HCT116 (cell line): ENCODE measurements at regions not wholly inside any gene's neighbourhood (a gene's known extent, or its start where the extent isn't known, plus 50 kb on each side); places are given as distances from the start of the nearest gene placed in this dataset.

Experiments used
- ATAC-seq: fragments of 200-7000 bp; cut with Tn5 transposase; 2 replicates; pipeline ENCODE4 v1.9.1; 2020; ENCODE audit warnings: mild to moderate bottlenecking, moderate library complexity
- BruUV-seq: library from RNA; stranded (reverse); fragments of 400-500 nt; replicated peaks from 2 replicates; lab custom pipeline; 2021; lab: Mats Ljungman, UMichigan
- CTCF ChIA-PET: fragments of 300-600 bp; sonication (Branson Sonifier 250); formaldehyde crosslinking; loops from one replicate; lab custom pipeline; 2021; ENCODE audit warnings: antibody characterized with exemption; lab: Charles Lee
- POLR2A ChIA-PET: fragments of 300-600, 350-600 bp; sonication (Branson Sonifier 250); formaldehyde crosslinking; loops from one replicate; lab custom pipeline; 2021; ENCODE audit warnings: antibody characterized with exemption; lab: Charles Lee
- RAD21 ChIA-PET, 2 experiments: fragments of 300-600 bp; sonication (Branson Sonifier 250); formaldehyde crosslinking; loops; one replicate each; lab custom pipeline; 2023; ENCODE audit warnings: low total read pairs in 2 of 2; ENCODE audit not compliant: uncharacterized antibody in 2 of 2, unreplicated experiment in 2 of 2, low non-redundant PET in 1 of 2; lab: Charles Lee
- DNase-seq: peaks from one replicate; pipeline ENCODE4 v3.0.0-alpha.2; 2010; ENCODE audit warnings: low read depth, low spot score
- H2AFZ ChIP-seq: fragments of 200-600 bp; shearing (Covaris generic), sonication (generic); 2 replicates; pipeline ENCODE4 v1.6.1; 2017; ENCODE audit warnings: low read depth, mixed run types, mixed read lengths, antibody characterized with exemption, low read length; ENCODE audit not compliant: poor library complexity, severe bottlenecking
- H3K27ac ChIP-seq: 2 replicates; pipeline ENCODE4 v1.5.1; 2012; ENCODE audit warnings: low read depth, low read length
- H3K27me3 ChIP-seq: fragments of 200-600 bp; sonication (generic); 2 replicates; pipeline ENCODE4 v1.6.1; 2016; ENCODE audit warnings: mixed run types, low read length, mixed read lengths; ENCODE audit not compliant: insufficient read depth
- H3K36me3 ChIP-seq, 2 experiments: fragments of 200-500 bp in 1 of 2; fragments of 200-600 bp in 1 of 2; sonication (Bioruptor generic) in 1 of 2; sonication (generic) in 1 of 2; 2 replicates each; pipeline versions ENCODE4 v1.5.1 to v1.6.1; 2014 to 2016; ENCODE audit warnings: low read length in 2 of 2, inconsistent platforms in 1 of 2, mixed read lengths in 1 of 2, mixed run types in 1 of 2; ENCODE audit not compliant: insufficient read depth in 2 of 2, control insufficient read depth in 1 of 2
- H3K4me1 ChIP-seq, 2 experiments: fragments of 200-600 bp in 1 of 2; sonication (generic) in 1 of 2; 2 replicates each; pipeline versions ENCODE4 v1.5.1 to v1.6.1; 2012 to 2017; ENCODE audit warnings: low read length in 2 of 2, inconsistent platforms in 1 of 2, mild to moderate bottlenecking in 1 of 2, mixed read lengths in 1 of 2, mixed run types in 1 of 2, moderate library complexity in 1 of 2; ENCODE audit not compliant: insufficient read depth in 2 of 2, control insufficient read depth in 1 of 2
- H3K4me2 ChIP-seq: fragments of 200-600 bp; sonication (generic); 2 replicates; pipeline ENCODE4 v1.6.1; 2017; ENCODE audit warnings: mixed run types, low read length, mixed read lengths
- H3K4me3 ChIP-seq, 2 experiments: fragments of 200-600 bp in 1 of 2; sonication (generic) in 1 of 2; replicated peaks in 1 of 2; 2 replicates each; pipeline ENCODE4 v1.5.1; 2011 to 2016; ENCODE audit warnings: low read length in 2 of 2, control low read depth in 1 of 2, low read depth in 1 of 2, mild to moderate bottlenecking in 1 of 2, mixed read lengths in 1 of 2, mixed run types in 1 of 2
- H3K79me2 ChIP-seq: fragments of 200-600 bp; sonication (generic); 2 replicates; pipeline ENCODE4 v1.6.1; 2017; ENCODE audit warnings: mild to moderate bottlenecking, mixed run types, low read length, moderate library complexity, mixed read lengths; ENCODE audit not compliant: insufficient read depth
- H3K9ac ChIP-seq: fragments of 200-600 bp; sonication (generic); 2 replicates; pipeline ENCODE4 v1.6.1; 2016; ENCODE audit warnings: low read length, mixed read lengths
- H3K9me2 ChIP-seq: fragments of 200-600 bp; sonication (generic), shearing (Covaris generic); 2 replicates; pipeline ENCODE4 v1.6.1; 2017; ENCODE audit warnings: mixed run types, mild to moderate bottlenecking, moderate library complexity; ENCODE audit not compliant: insufficient read depth
- H3K9me3 ChIP-seq, 2 experiments: fragments of 200-500 bp in 1 of 2; fragments of 200-600 bp in 1 of 2; sonication (Bioruptor generic) in 1 of 2; sonication (generic) in 1 of 2; 2 replicates each; pipeline ENCODE4 v1.6.1; 2014 to 2017; ENCODE audit warnings: low read length in 2 of 2, mixed read lengths in 2 of 2, inconsistent platforms in 1 of 2, low read depth in 1 of 2, mild to moderate bottlenecking in 1 of 2, mixed run types in 1 of 2, moderate library complexity in 1 of 2; ENCODE audit not compliant: control insufficient read depth in 1 of 2, insufficient read depth in 1 of 2
- H4K20me1 ChIP-seq: fragments of 200-600 bp; sonication (generic), shearing (Covaris generic); 2 replicates; pipeline ENCODE4 v1.6.1; 2017; ENCODE audit warnings: mixed run types, mild to moderate bottlenecking, moderate library complexity; ENCODE audit not compliant: insufficient read depth
- CBX3 ChIP-seq: IDR thresholded peaks from 2 replicates; pipeline ENCODE4 v1.6.1; 2012; ENCODE audit warnings: low read depth
- CEBPB ChIP-seq: IDR thresholded peaks from 2 replicates; pipeline ENCODE4 v1.6.1; 2012; ENCODE audit warnings: low read depth
- EGR1 ChIP-seq: IDR thresholded peaks from 2 replicates; pipeline ENCODE4 v1.6.1; 2012; ENCODE audit warnings: low read depth
- ELF1 ChIP-seq: IDR thresholded peaks from 2 replicates; pipeline ENCODE4 v1.6.1; 2012; ENCODE audit warnings: low read depth, borderline replicate concordance
- EZH2 ChIP-seq: fragments of 200-600 bp; sonication (generic); IDR thresholded peaks from 2 replicates; pipeline ENCODE4 v1.6.1; 2017; ENCODE audit warnings: antibody characterized with exemption, mixed run types
- EZH2phosphoT487 ChIP-seq: fragments of 200-600 bp; IDR thresholded peaks from 2 replicates; pipeline ENCODE4 v1.6.1; 2018; ENCODE audit warnings: antibody characterized with exemption, borderline replicate concordance
- JUND ChIP-seq: IDR thresholded peaks from 2 replicates; pipeline ENCODE4 v1.6.1; 2012
- POLR2A ChIP-seq: IDR thresholded peaks from 2 replicates; pipeline ENCODE4 v1.7.0; 2011; ENCODE audit warnings: borderline replicate concordance; ENCODE audit not compliant: insufficient read depth, insufficient read length; ENCODE audit errors: extremely low read depth
- SIN3A ChIP-seq: IDR thresholded peaks from 2 replicates; pipeline ENCODE4 v1.6.1; 2012; ENCODE audit warnings: low read depth
- TCF7L2 ChIP-seq: IDR thresholded peaks from 2 replicates; pipeline ENCODE4 v1.7.0; 2011; ENCODE audit warnings: borderline replicate concordance, inconsistent platforms; ENCODE audit not compliant: insufficient read depth, insufficient read length; ENCODE audit errors: extremely low read depth
- ZFX ChIP-seq: fragments of 450-650 bp; IDR thresholded peaks from 2 replicates; pipeline ENCODE4 v1.6.1; 2017
- ZNF274 ChIP-seq: fragments of 200-500 bp; sonication (Bioruptor generic); IDR thresholded peaks from 2 replicates; pipeline ENCODE4 v1.6.1; 2014; ENCODE audit warnings: mild to moderate bottlenecking, low read depth, low read length, inconsistent platforms
- intact Hi-C: fragments of 100-400 bp; cut with micrococcal nuclease; formaldehyde crosslinking; loops from 2 replicates; pipeline ENCODE4 v1.10.0; 2022
- TF ChIP-seq, protein P1 (sequence below): IDR thresholded peaks from 2 replicates; pipeline ENCODE4 v1.6.1; 2012
- TF ChIP-seq, protein P2 (sequence below): IDR thresholded peaks from 2 replicates; pipeline ENCODE4 v1.6.1; 2012; ENCODE audit warnings: low read depth
- TF ChIP-seq, protein P3 (sequence below), 3 experiments: fragments of 200-600 bp in 1 of 3; sonication (generic) in 1 of 3; IDR thresholded peaks in 2 of 3; conservative IDR thresholded peaks in 1 of 3; 2 replicates each; pipeline ENCODE4 v1.5.1; 2012 to 2017; ENCODE audit warnings: low read depth in 2 of 3, low read length in 2 of 3, antibody characterized with exemption in 1 of 3, borderline replicate concordance in 1 of 3, control low read depth in 1 of 3, mild to moderate bottlenecking in 1 of 3, mixed read lengths in 1 of 3, mixed run types in 1 of 3, moderate library complexity in 1 of 3; ENCODE audit not compliant: insufficient read depth in 1 of 3
- TF ChIP-seq, protein P4 (sequence below): IDR thresholded peaks from 2 replicates; pipeline ENCODE4 v1.6.1; 2012

DNA sequence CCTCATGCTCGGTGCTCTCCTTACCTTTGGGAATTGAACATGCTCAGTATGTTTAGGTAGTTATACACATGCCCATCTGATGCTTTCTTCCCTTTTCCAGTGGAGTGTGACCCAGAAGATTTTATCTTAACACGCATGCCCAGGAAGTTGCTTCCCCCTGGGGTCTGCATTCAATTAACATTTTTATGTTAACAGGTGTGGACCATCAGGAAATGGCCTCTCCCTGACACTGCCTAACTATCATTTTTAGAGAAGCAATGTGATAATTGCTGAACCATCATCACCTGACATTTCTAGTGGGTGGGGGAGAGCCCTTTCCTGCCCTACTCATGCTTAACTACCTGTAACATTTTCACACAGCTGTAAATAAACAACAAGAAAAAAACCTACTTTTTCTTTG lies 55.1 kb upstream of the TGFBR2 start:
- CTCF ChIA-PET: no interaction called here
- POLR2A ChIA-PET: no interaction called here
- Histone ChIP-seq H3K9me3 (no peaks in the 10 kb centered on the region), H3K27ac (no peak overlapping the region), H3K4me3 (no peak overlapping the region), H3K4me1 (no peaks in the 10 kb centered on the region), H3K9me2 (no peaks in the 10 kb centered on the region), H3K9ac (no peak overlapping the region), H3K27me3 (no peaks in the 10 kb centered on the region), H2AFZ (no peak overlapping the region), H3K4me2 (no peak overlapping the region), H3K36me3 (no peaks in the 10 kb centered on the region), H3K79me2 (no peaks in the 10 kb centered on the region), H4K20me1 (no peaks in the 10 kb centered on the region)
- TF ChIP-seq, protein P1, sequence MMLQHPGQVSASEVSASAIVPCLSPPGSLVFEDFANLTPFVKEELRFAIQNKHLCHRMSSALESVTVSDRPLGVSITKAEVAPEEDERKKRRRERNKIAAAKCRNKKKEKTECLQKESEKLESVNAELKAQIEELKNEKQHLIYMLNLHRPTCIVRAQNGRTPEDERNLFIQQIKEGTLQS: no peak
- TF ChIP-seq SIN3A (no peak), EZH2 (no peak), ZFX (no peak)
- BruUV-seq: no TSS peak
- DNase-seq (no peak), ATAC-seq (no peak)
- RAD21 ChIA-PET: no interaction called here
- intact Hi-C loops: no loop called here

DNA sequence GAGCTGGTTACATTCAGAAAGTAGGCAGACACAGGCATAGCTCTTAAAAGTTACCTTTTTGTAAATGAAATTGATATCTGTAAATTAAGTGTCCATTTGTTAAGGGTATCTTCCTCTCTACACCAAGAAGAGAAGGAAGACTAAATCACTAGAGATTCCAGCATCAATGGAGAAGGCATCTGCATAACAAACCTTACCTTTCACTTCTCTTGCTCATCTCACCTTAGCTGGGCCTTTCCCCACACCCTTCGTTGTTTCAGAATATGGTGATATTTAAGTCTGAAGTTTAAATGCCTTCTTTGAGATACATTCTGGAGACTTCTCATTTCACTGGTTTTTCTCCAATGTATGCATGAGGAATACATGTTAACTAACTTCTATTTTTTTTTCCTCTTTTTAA lies 54.5 kb upstream of the TGFBR2 start:
- no peak for ATAC-seq
- TF ChIP-seq CEBPB (no peak), TCF7L2 (no peak), ZFX (no peak), EZH2phosphoT487 (no peak), EGR1 (no peak), POLR2A (no peak), ZNF274 (no peak), EZH2 (no peak), JUND (no peak), ELF1 (no peak), CBX3 (no peak)
- TF ChIP-seq, protein P2, sequence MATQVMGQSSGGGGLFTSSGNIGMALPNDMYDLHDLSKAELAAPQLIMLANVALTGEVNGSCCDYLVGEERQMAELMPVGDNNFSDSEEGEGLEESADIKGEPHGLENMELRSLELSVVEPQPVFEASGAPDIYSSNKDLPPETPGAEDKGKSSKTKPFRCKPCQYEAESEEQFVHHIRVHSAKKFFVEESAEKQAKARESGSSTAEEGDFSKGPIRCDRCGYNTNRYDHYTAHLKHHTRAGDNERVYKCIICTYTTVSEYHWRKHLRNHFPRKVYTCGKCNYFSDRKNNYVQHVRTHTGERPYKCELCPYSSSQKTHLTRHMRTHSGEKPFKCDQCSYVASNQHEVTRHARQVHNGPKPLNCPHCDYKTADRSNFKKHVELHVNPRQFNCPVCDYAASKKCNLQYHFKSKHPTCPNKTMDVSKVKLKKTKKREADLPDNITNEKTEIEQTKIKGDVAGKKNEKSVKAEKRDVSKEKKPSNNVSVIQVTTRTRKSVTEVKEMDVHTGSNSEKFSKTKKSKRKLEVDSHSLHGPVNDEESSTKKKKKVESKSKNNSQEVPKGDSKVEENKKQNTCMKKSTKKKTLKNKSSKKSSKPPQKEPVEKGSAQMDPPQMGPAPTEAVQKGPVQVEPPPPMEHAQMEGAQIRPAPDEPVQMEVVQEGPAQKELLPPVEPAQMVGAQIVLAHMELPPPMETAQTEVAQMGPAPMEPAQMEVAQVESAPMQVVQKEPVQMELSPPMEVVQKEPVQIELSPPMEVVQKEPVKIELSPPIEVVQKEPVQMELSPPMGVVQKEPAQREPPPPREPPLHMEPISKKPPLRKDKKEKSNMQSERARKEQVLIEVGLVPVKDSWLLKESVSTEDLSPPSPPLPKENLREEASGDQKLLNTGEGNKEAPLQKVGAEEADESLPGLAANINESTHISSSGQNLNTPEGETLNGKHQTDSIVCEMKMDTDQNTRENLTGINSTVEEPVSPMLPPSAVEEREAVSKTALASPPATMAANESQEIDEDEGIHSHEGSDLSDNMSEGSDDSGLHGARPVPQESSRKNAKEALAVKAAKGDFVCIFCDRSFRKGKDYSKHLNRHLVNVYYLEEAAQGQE: no peak
- TF ChIP-seq, protein P3, sequence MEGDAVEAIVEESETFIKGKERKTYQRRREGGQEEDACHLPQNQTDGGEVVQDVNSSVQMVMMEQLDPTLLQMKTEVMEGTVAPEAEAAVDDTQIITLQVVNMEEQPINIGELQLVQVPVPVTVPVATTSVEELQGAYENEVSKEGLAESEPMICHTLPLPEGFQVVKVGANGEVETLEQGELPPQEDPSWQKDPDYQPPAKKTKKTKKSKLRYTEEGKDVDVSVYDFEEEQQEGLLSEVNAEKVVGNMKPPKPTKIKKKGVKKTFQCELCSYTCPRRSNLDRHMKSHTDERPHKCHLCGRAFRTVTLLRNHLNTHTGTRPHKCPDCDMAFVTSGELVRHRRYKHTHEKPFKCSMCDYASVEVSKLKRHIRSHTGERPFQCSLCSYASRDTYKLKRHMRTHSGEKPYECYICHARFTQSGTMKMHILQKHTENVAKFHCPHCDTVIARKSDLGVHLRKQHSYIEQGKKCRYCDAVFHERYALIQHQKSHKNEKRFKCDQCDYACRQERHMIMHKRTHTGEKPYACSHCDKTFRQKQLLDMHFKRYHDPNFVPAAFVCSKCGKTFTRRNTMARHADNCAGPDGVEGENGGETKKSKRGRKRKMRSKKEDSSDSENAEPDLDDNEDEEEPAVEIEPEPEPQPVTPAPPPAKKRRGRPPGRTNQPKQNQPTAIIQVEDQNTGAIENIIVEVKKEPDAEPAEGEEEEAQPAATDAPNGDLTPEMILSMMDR (IDR thresholded peaks at IDR 0.05 in 2 of 3, conservative IDR thresholded peaks at IDR 0.05 in 1 of 3; ENCODE audit: borderline replicate concordance in 1 of 3, insufficient read depth in 1 of 3, low read depth in 2 of 3, low read length in 2 of 3): no peak
- TF ChIP-seq, protein P4, sequence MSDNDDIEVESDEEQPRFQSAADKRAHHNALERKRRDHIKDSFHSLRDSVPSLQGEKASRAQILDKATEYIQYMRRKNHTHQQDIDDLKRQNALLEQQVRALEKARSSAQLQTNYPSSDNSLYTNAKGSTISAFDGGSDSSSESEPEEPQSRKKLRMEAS: no peak
- TF ChIP-seq, protein P1: no peak

More for the DNA sequence above, 54.5 kb upstream of the TGFBR2 start:
- no peak overlapping the region for H2AFZ ChIP-seq
- no peak overlapping the region for H3K27ac ChIP-seq
- no peaks in the 10 kb centered on the region for H3K79me2 ChIP-seq
- H3K4me2 ChIP-seq: no peak overlapping the region
- ChIA-PET RAD21 (no interaction called here), CTCF (no interaction called here), POLR2A (no interaction called here)
- intact Hi-C loops: no loop called here
- no peak overlapping the region for H3K9ac ChIP-seq
- H3K9me3 ChIP-seq: no peaks in the 10 kb centered on the region
- no peaks in the 10 kb centered on the region for H3K36me3 ChIP-seq
- DNase-seq: no peak
- no peaks in the 10 kb centered on the region for H3K4me1 ChIP-seq
- BruUV-seq: no TSS peak
- H3K27me3 ChIP-seq: no peaks in the 10 kb centered on the region
- no peaks in the 10 kb centered on the region for H3K9me2 ChIP-seq
- no peaks in the 10 kb centered on the region for H4K20me1 ChIP-seq
- no peak overlapping the region for H3K4me3 ChIP-seq
